NCI-H146 (cell line): ENCODE measurements at regions not wholly inside any gene's neighbourhood (a gene's known extent, or its start where the extent isn't known, plus 50 kb on each side); places are given as distances from the start of the nearest gene placed in this dataset.

Experiments used
- DNase-seq: peaks from one replicate; lab custom pipeline; 2025; lab: John Stamatoyannopoulos, UW

DNA sequence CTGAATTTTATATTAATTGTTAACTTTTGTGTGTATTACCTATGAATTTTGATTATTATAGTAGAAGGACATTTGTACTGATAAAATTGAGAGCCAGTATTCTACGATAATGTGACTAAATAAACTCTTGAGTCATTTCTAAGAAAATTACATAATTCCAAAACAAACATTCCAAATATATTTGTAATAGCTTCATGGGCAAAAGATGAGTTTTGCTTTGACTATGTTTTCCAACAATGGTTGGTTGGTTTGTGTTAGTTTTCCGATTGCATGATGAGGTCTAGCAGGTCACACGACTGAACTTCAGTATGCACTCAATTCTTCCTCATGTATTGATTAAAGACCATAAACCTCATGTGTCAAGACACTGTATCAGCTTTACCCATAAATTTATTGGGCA, 71.7 kb upstream of the WDR75 start:
- no peak for DNase-seq

DNA sequence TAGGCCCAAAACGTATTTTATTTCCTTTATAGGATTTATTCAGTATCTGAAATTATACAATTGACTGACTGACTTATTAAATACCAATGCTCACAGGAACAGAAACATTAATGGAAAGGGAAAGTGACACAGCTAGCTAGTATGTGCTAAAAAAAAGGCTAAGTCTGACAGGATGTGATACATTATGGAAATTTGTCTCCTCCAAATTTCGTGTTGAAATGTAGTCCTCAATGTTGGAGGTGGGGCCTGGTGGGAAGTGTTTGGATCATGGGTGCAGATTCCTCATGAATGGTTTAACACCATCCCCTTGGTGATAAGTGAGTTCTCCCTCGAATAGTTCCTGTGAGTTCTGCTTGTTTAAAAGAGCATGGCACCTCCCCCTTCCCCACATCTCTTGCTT, 70.6 kb upstream of the WDR75 start:
- DNase-seq, result no peak

DNA sequence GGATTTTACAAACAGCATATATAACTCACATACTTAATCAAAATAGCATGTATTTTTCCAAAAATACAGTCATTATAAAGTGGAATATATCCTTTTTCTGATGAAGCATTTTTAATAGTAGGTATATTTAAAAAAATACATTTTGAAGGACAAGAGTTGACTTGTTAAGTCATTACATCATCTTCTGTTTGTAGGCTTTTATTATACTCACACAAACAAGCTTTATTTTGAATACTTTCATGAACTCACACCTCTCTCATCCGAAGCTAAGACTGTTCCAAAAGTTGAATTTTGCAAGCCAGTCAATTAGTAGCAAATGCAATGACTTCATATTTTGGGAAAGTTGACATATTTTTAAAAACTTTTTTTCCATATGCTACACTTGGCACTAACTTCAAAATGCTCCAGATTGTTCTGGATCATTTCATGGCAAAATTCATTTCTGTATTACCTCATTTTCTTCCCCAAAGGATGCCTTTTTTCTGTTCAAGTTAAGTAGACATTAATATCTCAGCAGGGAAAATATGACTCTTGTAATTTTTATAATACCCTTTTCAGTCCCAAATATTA, 68.5 kb upstream of the WDR75 start:
- DNase-seq, result no peak

DNA sequence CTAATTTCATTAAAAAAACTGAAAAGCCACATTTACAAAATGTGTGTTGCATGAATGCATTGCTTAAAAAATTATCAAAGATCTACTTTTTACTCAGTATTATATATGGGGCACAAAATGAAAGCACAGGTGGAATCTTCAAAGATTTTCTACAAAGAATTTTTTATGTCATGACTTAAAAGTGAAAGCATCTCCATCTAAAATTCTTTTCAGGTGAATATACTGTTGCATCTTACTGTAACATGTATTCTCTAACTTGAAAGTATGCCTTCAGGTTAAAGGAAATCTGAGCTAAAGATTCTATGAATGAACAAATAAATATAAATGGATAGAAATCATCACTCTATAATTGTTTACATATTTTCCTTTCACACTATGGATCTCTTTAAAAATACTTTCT, 66.8 kb upstream of the WDR75 start:
- DNase-seq, result no peak

DNA sequence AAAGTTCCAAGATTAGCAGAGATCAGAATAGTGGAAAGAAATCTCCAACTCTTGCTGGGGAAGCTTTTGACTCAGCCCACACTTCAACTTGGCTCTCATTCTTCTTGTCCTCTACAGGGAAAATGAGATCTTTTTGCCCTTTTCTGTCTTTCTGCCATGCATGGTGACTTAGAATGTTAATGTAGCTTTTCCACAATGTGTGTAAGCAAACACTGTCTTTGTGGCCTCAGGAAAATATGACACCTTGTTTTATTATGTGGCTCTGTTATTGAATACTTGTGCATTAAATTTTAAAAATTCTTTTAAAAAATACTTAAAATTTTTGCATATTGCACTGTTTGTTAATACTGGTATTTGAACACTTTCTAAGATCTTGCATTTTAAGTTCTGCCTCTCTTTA, 65.4 kb upstream of the WDR75 start:
- no peak for DNase-seq

DNA sequence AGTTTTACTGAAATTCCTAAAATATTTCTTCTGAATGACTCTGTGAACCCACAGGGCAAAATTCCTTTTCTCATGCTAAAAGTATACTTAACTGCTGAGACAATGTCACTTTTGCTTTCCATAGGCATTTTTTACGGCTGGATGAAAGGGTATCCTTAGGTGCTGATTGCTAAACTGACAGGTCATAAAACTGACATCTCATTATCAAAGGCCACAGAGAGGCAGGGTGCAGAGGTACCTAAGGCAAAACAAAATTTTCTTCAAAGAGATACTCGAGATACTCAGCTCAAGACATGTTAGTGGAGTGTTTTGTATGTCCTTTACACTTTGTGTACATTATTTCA, 62.0 kb upstream of the WDR75 start:
- DNase-seq, result no peak

DNA sequence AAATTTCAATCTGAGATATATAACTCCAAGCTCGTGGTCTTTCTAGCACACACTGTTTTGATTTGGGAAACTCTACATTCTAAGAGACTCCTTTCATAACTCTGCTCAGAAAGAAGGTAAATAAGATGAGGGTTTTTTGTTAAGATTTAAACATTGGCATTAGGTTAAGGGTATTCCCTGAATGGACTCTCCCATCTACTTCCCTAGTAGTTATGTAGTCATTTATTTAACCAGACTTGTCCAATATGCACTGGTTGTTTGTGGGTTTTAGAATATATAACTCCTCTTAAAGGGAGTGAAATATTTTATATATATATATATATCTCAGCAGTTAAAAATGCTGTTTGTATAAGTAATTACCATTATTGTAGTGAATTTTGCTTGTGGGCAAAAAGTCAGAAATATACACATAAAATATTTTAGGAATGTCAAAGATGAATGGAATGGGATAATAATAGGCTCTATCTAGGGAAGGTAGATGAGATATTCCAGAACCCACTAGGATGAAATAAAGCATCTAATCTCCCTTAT, 61.5 kb upstream of the WDR75 start:
- DNase-seq, result no peak

DNA sequence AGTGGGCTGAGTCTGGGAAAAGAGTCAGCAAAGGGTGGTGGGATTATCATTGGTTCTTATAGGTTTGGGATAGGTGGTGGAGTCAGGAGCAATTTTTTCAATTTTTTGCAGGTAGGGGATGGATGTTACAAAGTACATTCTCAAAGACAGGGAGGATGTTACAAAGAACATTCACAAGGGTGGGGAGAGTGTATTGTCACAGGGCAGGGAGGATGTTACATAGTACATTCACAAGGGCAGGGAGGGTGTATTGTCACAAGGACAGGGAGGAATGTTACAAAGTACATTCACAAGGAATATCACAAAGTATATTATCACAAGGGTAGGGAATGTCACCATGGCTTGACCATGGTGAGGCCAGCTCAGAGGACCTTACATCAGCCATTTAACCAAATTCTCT, 58.6 kb upstream of the WDR75 start:
- DNase-seq, result no peak

DNA sequence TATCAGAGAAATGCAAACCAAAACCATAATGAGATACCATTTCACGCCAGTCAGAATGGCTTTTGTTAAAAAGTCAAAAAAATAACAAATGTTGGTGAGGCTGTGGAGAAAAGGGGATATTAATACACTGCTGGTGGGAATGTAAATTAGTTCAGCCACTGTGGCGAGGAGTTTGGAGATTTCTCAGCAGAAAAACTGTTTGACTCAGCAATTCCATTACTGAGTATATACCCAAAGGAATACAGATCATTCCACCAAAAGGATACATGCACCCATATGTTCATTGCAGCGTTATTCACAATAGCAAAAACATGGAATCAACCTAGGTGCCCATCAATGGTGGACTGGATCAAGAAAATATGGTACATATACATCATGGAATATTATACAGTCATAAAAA, 54.5 kb upstream of the WDR75 start:
- no peak for DNase-seq

DNA sequence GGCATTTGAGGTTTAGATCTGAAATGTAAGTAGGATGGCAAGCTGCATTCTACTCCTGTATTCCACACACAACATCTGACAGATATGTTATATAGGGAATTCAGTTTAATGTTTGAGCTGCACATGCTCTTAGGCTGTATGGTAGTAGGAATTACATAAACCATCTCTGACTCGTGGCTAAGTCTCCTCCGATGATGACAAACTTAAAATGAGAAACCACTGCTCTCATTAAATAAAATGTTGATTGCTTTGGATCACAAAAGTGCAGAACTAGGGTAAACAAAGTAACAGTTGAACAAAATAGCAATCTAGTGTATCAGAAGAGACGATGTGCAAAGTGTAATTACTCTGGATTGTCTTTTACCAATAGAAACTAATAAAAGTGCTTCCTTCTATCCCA, 50.1 kb upstream of the WDR75 start:
- no peak for DNase-seq
